ENCODE measurements at regions not wholly inside any gene's neighbourhood (a gene's known extent, or its start where the extent isn't known, plus 50 kb on each side); places are given as distances from the start of the nearest gene placed in this dataset.
"Not testable (repeated sequence)": the region's sequence is repeated elsewhere in the genome, so short reads cannot be mapped to it uniquely, and the experiment has no call there.

GRCh38 chr12:83244001-83244400 is 557.3 kb downstream of the TMTC2 start:
- no peak for DNase-seq (ENCODE audit: extremely low read depth, low read depth)
- H3K4me3 ChIP-seq (replicated peaks; ENCODE audit: low read depth, low read length): no peak overlapping the region
- TF ChIP-seq CTCF (IDR thresholded peaks at IDR 0.05; ENCODE audit: low read depth, low read length, missing control alignments): no peak

- not testable (repeated sequence) for DNase-seq (ENCODE audit: extremely low read depth, low read depth); H3K4me3 ChIP-seq (replicated peaks; ENCODE audit: low read depth, low read length)
Measured at GRCh38 chr12:83233987-83234386, 547.3 kb downstream of the TMTC2 start.

- H3K4me3 ChIP-seq (replicated peaks; ENCODE audit: low read depth, low read length); DNase-seq (ENCODE audit: extremely low read depth, low read depth): not testable (repeated sequence)
Measured at GRCh38 chr12:83226960-83227359, 540.3 kb downstream of the TMTC2 start.

- TF ChIP-seq CTCF (IDR thresholded peaks at IDR 0.05; ENCODE audit: low read depth, low read length, missing control alignments): no peak
- no peak for DNase-seq (ENCODE audit: extremely low read depth, low read depth)
- H3K4me3 ChIP-seq (replicated peaks; ENCODE audit: low read depth, low read length): no peak overlapping the region
Measured at GRCh38 chr12:83225806-83226205, 539.1 kb downstream of the TMTC2 start.

GRCh38 chr12:83224012-83224411 is 537.3 kb downstream of the TMTC2 start:
- no peak for DNase-seq (ENCODE audit: extremely low read depth, low read depth)
- no peak for TF ChIP-seq CTCF (IDR thresholded peaks at IDR 0.05; ENCODE audit: low read depth, low read length, missing control alignments)
- H3K4me3 ChIP-seq (replicated peaks; ENCODE audit: low read depth, low read length): no peak overlapping the region

GRCh38 chr12:83220774-83221173 is 534.1 kb downstream of the TMTC2 start:
- H3K4me3 ChIP-seq (replicated peaks; ENCODE audit: low read depth, low read length): no peak overlapping the region
- DNase-seq (ENCODE audit: extremely low read depth, low read depth): no peak

GRCh38 chr12:83216230-83216629 is 529.5 kb downstream of the TMTC2 start:
- no peak overlapping the region for H3K4me3 ChIP-seq (replicated peaks; ENCODE audit: low read depth, low read length)
- TF ChIP-seq CTCF (IDR thresholded peaks at IDR 0.05; ENCODE audit: low read depth, low read length, missing control alignments): no peak
- no peak for DNase-seq (ENCODE audit: extremely low read depth, low read depth)

More at GRCh38 chr12:83220774-83221173, 534.1 kb downstream of the TMTC2 start:
- no peak for TF ChIP-seq CTCF (IDR thresholded peaks at IDR 0.05; ENCODE audit: low read depth, low read length, missing control alignments)

- TF ChIP-seq CTCF (IDR thresholded peaks at IDR 0.05; ENCODE audit: low read depth, low read length, missing control alignments): no peak
Measured at GRCh38 chr12:83214185-83214584, 527.5 kb downstream of the TMTC2 start.

More at GRCh38 chr12:83214185-83214584, 527.5 kb downstream of the TMTC2 start:
- DNase-seq (ENCODE audit: extremely low read depth, low read depth): no peak
- no peak overlapping the region for H3K4me3 ChIP-seq (replicated peaks; ENCODE audit: low read depth, low read length)
